ENCODE measurements at regions not wholly inside any gene's neighbourhood (a gene's known extent, or its start where the extent isn't known, plus 50 kb on each side); places are given as distances from the start of the nearest gene placed in this dataset.
A peak's percentile ranks its signal among the peaks of the same experiment; 100 is the strongest.

- Histone ChIP-seq H3K9ac (ENCODE audit: control insufficient read depth, extremely low read depth, insufficient read depth, low read length) (no peak overlapping the region), H4K20me1 (ENCODE audit: control insufficient read depth, extremely low read depth, insufficient read depth, low read length) (no peaks in the 10 kb centered on the region), H3K4me2 (ENCODE audit: control insufficient read depth, extremely low read depth, insufficient read depth, low read depth, low read length) (no peak overlapping the region), H3K9me1 (ENCODE audit: control insufficient read depth, extremely low read depth, insufficient read depth, low read length) (no peaks in the 10 kb centered on the region), H3K4me1 (ENCODE audit: control insufficient read depth, extremely low read depth, insufficient read depth, low read length) (no peaks in the 10 kb centered on the region), H3K27me3 (ENCODE audit: control insufficient read depth, extremely low read depth, insufficient read depth, low read length) (no peaks in the 10 kb centered on the region), H3K79me2 (ENCODE audit: control insufficient read depth, insufficient read depth, low read length) (no peaks in the 10 kb centered on the region), H2AFZ (ENCODE audit: control insufficient read depth, low read length) (no peak overlapping the region), H3K9me3 (ENCODE audit: control insufficient read depth, low read depth, low read length) (no peaks in the 10 kb centered on the region), H3K27ac (ENCODE audit: control insufficient read depth, insufficient read depth, low read length) (no peak overlapping the region), H3K4me3 (ENCODE audit: control insufficient read depth in 2 of 3, extremely low read depth in 1 of 3, insufficient read depth in 2 of 3, low read depth in 1 of 3, low read length in 3 of 3) (no peak overlapping the region), H3K36me3 (ENCODE audit: control insufficient read depth in 2 of 2, extremely low read depth in 1 of 2, insufficient read depth in 2 of 2, low read length in 2 of 2) (no peaks in the 10 kb centered on the region)
- no peak for TF ChIP-seq EZH2 (IDR thresholded peaks at IDR 0.05; ENCODE audit: low read length)
- TF ChIP-seq CTCF (optimal IDR thresholded peaks at IDR 0.05 in 1 of 3, IDR thresholded peaks at IDR 0.05 in 1 of 3, conservative IDR thresholded peaks at IDR 0.05 in 1 of 3; ENCODE audit: extremely low read depth in 1 of 3, insufficient read depth in 2 of 3, low read length in 3 of 3) = no peak
- FAIRE-seq (no peak), DNase-seq (ENCODE audit: low read depth, low spot score) (no peak)
- dilution Hi-C loops (cut with MboI; ENCODE audit: extremely low pct_ligation_motif_present, low sequenced_read_pairs) = no loop called here
Observed at GRCh38 chr6:132165677-132166076, 214.5 kb upstream of the CCN2 start.

GRCh38 chr6:132161283-132161682, 210.1 kb upstream of the CCN2 start:
- DNase-seq (ENCODE audit: low read depth, low spot score) = no peak
- FAIRE-seq = peak; percentile 69
- Histone ChIP-seq H3K4me2 (ENCODE audit: control insufficient read depth, extremely low read depth, insufficient read depth, low read depth, low read length) (no peak overlapping the region), H3K9ac (ENCODE audit: control insufficient read depth, extremely low read depth, insufficient read depth, low read length) (no peak overlapping the region), H3K79me2 (ENCODE audit: control insufficient read depth, insufficient read depth, low read length) (no peaks in the 10 kb centered on the region), H3K27me3 (ENCODE audit: control insufficient read depth, extremely low read depth, insufficient read depth, low read length) (no peaks in the 10 kb centered on the region), H3K4me1 (ENCODE audit: control insufficient read depth, extremely low read depth, insufficient read depth, low read length) (no peaks in the 10 kb centered on the region), H3K27ac (ENCODE audit: control insufficient read depth, insufficient read depth, low read length) (no peak overlapping the region), H3K9me1 (ENCODE audit: control insufficient read depth, extremely low read depth, insufficient read depth, low read length) (no peaks in the 10 kb centered on the region), H4K20me1 (ENCODE audit: control insufficient read depth, extremely low read depth, insufficient read depth, low read length) (no peaks in the 10 kb centered on the region), H3K4me3 (ENCODE audit: control insufficient read depth in 2 of 3, extremely low read depth in 1 of 3, insufficient read depth in 2 of 3, low read depth in 1 of 3, low read length in 3 of 3) (no peak overlapping the region), H2AFZ (ENCODE audit: control insufficient read depth, low read length) (no peak overlapping the region), H3K36me3 (ENCODE audit: control insufficient read depth in 2 of 2, extremely low read depth in 1 of 2, insufficient read depth in 2 of 2, low read length in 2 of 2) (no peaks in the 10 kb centered on the region), H3K9me3 (ENCODE audit: control insufficient read depth, low read depth, low read length) (no peaks in the 10 kb centered on the region)
- dilution Hi-C loops (cut with MboI; ENCODE audit: extremely low pct_ligation_motif_present, low sequenced_read_pairs) = no loop called here
- TF ChIP-seq EZH2 (IDR thresholded peaks at IDR 0.05; ENCODE audit: low read length) (no peak), CTCF (optimal IDR thresholded peaks at IDR 0.05 in 1 of 3, IDR thresholded peaks at IDR 0.05 in 1 of 3, conservative IDR thresholded peaks at IDR 0.05 in 1 of 3; ENCODE audit: extremely low read depth in 1 of 3, insufficient read depth in 2 of 3, low read length in 3 of 3) (peak; percentile 48 to 65 (median 55))

Measured in keratinocyte (primary cell).